RPMI7951 (cell line): ENCODE measurements at regions not wholly inside any gene's neighbourhood (a gene's known extent, or its start where the extent isn't known, plus 50 kb on each side); places are given as distances from the start of the nearest gene placed in this dataset.
A peak's percentile ranks its signal among the peaks of the same experiment; 100 is the strongest.

Source experiments
- DNase-seq: peaks from one replicate; pipeline ENCODE4 v3.0.0-alpha.2; 2012; ENCODE audit warnings: low read depth

DNA sequence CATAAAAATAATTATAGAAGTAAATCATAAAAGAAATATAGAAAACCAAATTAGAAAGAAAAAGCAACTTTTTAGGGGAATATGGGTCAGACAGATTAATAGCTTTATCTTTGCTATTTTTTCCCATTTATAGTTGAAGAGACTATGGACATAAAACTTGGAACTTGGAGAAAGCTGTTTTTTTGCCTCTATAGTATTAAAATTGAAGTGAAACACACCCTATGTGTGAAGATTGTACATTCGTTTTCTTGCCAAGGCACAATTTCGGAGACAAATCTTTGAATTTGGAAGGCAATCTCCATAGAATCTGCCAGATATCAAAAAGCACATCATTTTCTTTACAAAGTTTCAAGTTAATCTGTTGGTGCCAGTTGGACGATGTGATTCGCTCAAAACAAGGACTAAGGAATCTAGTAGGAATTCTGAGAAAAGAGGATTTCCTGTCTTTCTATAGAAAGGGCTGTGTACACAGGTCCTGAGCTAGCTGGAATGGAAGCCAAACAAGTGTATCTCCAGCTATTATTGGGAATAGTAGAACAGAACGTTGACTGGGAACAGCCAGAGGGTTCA, 156.3 kb downstream of the SLC7A11 start:
- DNase-seq = no peak

DNA sequence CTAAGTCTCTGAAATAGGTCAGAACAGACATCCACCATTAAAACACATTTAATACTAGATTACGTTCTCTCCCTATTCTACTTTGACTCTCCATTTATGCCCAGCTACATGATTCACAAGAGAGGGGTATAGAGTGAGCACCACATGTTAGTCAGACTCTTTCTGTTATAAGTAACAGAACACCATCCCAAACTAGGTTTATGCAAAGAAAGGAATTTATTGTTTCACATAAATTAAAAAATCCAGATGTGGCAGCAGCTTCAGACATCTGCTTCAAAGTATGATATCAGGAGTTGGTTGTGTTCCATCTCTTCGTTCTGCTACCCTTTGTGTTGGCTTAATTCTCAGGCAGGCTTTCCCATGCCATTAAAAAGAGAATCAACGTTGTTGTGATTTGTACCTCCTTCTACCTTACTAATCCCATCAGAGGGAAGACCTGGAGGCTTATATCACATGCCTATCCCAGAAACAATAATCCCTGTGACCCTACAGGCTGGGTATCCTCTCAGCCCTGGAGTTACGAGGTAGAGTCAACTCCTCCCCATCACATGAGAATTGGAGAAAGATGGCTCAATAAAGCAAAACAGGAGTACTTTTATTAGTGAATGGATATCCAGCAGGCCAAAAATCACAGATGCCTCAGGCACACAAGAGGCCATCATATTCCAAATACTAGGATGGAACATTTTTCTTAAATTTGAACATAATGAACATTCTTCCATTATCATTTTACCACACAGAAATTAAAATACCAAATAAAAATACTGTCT, 163.2 kb downstream of the SLC7A11 start:
- no peak for DNase-seq

DNA sequence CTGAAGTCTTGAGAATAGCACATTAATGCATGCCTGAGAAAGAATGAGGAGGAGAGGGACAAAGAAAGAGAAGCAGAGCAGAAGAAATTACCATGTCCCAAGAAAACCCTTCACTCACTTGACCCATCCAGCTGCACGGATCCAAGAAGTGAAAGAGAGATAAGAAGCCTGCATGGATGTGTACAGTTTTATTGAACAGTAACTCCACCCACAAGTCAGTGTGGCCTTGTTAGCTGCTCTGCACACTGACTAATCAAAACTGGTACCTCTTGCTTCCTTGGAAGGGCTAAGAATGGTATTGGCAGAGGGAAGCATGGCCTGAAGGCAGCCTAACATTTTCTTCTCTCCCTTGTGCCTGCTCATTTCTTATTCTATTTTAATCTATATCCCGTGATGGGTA, 163.9 kb downstream of the SLC7A11 start:
- no peak for DNase-seq

DNA sequence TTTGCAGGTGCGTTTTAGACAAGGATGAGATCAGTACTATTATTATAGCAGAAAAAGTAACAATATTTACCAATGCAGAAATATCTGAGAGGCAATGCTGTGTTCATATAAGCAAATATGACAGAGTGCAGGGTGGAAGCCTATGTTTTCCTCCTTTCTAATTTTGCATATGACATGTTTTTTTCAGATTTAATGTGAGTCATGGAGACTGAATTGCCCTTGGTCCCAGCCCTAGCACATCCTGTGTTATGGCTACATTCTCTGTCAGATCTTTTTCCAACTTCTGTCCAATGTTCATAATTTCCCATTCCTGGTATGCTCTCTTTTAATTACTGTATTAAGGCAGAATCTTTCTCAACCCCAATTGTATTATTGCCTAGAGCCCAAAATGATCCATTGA, 165.6 kb downstream of the SLC7A11 start:
- DNase-seq = no peak

DNA sequence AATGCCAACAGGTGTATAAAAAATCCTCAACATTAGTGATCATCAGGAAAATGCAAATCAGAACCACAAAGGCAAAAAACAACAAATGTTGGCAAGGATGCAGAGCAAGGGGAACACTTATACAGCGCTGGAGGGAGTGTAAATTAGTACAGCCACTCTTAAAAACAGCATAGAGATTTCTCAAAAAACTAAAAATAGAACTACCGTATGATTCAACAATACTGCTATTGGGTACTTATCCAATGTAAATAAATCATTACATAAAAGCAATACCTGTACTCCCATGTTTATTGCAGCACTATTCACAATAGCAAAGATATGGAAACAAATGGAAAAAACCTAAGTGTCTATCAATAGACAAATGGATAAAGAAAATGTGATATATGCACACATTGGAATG, 171.3 kb downstream of the SLC7A11 start:
- DNase-seq = no peak

DNA sequence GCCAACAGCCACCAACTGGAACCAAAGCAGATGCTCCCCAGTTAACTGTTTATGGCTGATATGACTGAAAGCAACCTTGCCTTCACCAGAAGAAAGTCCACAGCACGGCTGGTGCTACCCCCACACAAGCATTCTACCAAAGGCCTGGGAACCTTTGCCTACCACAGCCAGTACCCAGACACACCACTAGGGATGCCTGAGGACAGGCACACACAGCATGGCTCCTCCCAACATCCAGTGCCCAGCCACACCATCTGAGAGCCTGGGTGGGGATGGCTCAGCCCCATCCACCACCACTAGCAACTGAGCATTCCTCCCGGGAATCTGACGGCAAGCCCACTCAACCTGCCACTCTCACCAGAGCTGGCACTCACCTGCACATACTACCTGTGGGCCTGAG, 178.6 kb downstream of the SLC7A11 start:
- DNase-seq = no peak

DNA sequence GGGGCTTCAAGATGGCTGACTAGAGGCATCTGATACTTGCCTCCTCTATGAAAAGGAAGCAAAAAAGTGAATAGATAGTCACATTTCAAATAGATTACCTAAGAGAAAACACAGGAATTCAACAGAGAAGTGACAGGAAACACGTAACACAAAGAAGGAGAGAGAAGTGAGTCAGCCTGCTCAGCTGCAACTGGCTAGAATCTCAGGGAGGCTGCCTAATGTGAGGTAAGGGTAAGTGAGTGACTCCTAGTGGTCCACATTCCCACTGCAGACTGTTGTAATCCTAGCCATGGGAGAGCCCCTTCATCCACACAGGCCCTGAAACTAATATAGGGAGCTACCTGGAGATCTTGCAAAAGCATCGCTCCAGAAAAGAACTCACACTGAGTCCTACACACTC, 179.2 kb downstream of the SLC7A11 start:
- DNase-seq = no peak

DNA sequence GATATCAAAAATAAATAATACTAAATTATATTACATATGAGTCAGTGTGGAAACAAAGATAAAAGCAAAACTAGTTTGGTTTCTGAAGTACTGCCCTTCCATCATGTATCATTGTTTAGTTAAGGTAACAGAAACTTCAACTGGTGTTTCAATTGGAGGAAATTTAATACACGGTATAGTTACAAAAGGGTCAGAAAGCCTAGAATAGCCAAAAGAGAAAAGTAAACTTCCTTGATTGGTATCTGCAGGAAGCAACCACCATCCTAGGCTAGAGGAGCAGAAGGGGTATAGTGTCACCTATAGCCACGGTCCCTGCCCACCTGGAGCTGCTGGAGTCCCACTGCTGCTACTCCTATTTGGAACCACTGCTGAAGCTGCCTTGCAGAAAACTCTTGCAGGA, 185.6 kb downstream of the SLC7A11 start:
- no peak for DNase-seq

DNA sequence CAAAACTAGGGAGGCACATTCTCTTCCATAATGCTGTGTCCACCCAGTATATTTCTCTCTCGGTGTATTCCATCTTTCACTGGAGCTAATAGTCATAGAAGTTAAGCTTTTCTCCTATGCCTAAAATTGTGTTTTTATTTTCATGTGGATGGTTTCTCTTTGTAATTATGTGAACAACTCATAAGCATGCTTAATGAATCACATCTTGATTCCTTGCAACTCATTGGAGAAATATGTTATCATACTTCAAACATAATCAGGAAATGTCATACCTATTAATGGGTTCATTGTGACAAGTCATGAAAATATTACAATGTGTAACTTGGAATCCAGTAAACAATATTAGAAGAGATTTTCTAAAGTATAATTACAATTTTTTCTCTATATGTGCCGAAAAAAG, 186.3 kb downstream of the SLC7A11 start:
- DNase-seq = no peak

DNA sequence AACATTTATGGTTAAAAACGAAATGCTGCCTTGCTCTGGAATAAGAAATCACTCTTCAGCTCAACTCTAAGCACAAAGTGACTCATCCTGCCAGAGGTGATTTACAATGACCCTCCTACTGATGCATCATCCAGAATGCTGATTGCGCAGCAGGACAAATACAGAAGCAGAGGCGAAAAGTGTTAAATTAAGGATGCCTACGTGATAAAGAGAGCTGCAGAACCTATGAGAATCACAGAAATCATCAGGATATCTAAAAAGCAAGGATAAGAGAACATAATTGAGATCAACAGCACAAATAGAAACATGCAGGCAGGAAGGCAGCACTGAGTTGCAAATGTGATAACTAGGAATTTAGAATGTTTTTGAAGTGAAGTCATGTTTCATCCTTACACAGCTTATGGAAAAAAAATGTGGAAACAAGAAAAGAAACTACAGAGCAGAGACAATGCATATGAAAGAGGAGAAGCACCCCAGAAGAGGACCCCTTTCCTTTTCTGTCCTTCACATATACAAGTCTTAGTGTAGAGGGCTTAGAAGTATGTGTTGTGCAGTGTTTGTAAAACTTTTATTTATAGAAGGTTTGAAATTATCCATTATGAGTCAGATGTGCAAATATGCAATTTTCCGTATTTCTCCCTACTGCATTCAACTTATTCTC, 188.4 kb downstream of the SLC7A11 start:
- peak; percentile 78 for DNase-seq

DNA sequence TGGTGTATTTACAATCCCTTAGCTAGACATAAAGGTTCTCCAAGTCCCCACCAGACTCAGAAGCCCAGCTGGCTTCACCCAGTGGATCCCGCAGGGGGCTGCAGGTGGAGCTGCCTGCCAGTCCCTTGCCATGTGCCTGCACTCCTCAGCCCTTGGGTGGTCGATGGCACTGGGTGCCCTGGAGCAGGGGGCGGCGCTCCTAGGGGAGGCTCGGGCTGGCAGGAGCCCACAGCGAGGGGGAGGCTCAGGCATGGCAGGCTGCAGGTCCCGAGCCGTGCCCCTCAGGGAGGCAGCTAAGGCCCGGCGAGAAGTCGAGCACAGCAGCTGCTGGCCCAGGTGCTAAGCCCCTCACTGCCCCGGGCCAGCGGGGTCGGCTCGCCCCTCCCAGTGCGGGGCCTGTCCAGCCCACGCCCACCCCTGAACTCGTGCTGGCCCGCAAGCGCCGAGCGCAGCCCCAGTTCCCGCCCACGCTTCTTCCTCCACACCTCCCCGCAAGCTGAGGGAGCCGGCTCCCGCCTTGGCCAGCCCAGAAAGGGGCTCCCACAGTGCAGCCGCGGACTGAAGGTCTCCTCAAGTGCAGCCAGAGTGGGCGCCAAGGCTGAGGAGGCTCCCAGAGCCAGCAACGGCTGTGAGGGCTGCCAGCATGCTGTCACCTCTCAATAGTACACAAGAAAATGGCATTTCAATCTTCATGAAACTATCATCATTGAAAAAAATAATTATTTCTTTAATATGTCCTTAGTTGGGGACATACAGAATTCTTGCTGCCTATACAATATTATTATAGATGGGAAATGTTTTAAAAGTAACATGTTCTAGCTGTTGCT, 189.1 kb downstream of the SLC7A11 start:
- peak; percentile 15 for DNase-seq

DNA sequence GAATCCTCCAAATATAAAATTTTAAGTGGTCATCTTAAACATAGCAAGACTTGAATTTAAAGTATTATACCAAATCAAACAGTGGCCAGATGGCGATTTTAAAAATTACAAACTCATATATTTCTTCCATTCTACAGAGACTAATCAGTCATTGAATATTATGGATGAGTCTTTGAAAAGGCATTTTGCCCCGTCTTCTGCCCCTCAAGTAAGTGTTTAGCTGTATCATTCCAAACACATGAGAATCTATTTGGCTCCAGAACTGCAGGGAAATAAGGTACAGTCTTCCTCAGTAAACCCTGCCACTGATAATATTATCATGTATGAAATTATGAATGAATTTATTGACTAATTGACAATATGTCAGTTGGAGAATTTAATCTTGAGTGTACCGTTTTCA, 191.0 kb downstream of the SLC7A11 start:
- DNase-seq = no peak

DNA sequence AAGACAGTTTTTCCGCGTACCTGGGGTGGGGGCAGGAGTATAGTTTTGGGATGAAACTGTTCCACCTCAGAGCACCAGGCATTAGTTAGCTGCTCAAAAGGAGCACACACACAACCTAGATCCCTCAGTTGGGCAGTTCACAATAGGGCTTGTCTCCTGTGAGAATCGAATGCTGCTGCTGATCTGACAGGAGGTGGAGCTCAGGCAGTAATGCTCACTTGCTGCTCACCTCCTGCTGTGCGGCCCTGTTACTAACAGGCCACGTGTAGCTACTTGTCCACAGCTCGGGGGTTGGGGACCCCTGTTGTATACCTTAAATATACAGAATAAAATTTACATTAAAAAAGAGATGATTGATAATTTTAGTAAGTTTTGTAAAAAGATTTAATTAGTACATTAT, 191.5 kb downstream of the SLC7A11 start:
- no peak for DNase-seq

DNA sequence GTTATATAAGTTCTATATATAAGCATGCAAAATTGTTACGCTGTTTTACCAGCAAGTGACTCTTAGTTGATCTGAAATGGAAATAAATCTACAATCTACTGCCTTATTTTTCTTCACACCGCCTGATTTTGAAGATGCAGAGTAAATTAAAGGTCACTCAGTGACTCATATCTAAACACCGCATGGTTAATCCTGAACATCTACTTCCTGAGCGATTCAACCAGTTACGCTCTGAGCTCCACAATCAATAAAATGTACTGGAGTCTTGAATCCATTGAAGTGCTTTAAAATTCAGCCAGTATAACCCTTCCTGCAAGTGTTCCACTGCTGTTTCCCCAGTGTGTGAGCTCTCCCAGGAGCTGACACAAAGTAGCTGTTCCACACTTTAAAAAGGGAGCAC, 192.8 kb downstream of the SLC7A11 start:
- no peak for DNase-seq

DNA sequence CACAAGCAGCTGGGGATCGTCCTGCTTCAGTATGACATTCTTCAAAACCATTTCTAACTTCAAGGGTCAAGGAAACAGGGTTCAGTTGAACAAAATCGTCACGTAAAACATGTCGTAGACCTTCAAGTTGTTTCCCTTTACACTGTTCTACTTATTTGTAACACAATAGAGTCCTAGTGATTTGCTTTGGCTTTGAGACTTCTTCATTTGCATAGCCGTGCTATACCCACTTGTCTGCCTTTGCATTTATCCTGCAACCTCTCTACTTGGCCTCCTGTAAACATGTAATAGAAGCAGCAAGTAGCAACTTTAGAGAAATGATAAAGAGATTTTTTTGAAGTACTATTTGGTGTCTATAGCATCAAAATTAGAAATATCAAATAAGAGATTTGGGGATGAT, 194.9 kb downstream of the SLC7A11 start:
- DNase-seq = no peak

DNA sequence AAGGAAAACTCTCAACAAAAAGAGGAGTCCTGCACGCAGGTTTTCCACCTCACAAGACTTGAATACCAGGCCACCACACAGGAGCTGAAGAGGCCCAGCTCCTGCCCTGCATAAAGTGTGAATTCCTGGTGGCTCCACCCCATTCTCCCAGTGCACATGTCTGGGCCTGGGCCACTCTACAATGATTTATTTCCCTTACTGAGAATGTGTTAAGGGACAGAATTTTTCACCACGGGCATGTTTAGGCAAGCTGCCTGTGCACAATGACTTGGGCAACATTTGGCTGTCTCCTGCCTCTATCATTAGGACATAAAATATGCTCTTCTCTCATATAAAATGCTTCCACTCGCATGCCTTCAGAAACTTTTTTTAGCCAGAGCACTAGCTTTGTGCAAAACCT, 197.1 kb downstream of the SLC7A11 start:
- no peak for DNase-seq

DNA sequence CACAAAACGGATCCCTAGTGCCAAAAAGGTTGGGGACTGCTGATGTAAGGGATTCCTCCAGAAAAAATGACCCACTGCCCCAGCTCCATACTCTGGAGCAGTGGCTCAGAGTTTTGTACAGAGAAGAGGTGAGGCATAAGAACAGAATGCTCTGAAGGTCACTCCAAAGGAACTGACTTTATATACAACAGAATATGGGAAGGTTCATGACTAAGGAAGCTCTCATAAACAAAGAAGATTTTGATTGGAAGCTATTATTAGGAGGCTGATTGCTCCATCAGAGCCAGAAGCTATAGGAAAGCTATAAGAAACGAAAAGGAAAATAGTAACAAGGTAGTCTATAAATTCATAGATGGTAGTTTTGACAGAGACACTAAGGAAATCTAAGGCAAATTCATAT, 203.1 kb downstream of the SLC7A11 start:
- no peak for DNase-seq

DNA sequence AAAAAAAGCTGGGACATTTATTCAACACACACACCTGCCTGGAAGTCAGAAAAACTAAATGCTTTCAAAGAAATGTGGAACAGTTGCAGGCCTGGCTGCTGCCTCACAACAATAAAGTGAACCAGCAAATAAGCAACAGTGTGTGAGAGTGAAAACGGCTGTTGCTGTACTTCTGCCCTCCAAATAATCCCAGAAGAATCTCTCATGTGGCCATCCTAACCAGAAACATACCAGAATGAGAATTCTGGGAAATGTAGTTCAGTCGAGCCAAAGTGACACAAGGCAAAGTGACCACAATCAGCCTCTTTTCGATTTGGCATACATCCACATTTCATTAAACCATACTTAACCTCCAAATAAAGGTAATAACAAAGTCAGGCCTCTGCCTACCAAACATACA, 204.5 kb downstream of the SLC7A11 start:
- peak; percentile 9 for DNase-seq

DNA sequence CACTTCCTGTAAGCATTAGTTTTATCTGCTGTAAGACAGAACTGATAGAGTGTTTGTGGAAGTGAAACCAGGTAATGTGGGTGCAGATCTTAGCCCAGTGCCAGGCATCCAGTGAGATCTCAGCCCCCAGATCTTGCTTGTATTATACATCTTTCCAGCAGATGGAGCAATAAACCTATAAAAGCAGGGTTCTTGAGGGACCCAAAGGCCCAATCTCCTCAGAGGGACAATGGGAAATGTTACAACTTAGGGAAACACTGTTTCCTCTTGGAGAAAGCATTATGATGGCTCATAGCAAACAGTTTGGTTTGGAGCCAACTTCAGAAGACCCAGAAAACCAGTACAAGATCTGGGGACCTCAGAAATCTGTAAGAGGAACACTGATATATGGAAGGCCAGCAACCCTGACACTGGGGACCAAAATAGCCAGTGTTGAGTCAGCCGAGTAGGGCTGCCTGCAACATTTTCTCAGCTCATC, 206.3 kb downstream of the SLC7A11 start:
- DNase-seq = peak; percentile 33

DNA sequence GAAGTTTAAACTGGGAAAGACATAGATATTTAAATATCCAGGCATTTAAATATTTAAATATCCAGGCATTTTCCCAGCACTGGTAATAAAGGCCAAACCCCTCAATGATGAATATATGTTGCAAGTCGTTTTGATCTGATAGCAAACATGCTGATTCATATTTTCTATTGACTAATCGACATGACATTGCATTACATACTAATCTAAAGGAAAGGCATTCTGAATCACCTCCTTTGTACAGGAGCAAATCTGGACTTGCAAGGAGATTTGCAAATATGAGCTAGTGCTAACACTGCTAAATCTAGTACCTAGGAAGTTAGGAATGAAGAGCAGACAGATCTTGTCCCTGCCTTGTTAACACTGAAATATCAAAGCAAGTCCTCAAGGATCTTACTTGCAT, 207.3 kb downstream of the SLC7A11 start:
- DNase-seq = no peak

DNA sequence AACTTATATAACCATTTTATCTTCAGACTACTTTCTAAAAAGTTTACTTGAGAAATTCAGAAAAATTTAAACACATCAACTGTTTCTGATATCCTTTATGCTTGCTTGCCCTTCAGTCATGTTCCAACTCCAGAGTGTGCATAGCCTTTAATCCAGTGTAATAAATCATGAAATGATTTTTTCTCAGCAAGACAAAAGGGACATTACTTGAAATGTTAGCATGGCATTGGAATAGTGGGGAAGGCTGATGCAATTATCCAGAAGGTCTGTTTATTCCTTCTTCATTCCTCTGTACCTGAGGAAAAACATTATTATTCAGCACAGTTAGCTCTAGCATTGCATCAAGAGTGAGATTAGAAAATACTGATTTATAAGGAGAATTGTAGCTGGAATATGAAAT, 209.9 kb downstream of the SLC7A11 start:
- no peak for DNase-seq

DNA sequence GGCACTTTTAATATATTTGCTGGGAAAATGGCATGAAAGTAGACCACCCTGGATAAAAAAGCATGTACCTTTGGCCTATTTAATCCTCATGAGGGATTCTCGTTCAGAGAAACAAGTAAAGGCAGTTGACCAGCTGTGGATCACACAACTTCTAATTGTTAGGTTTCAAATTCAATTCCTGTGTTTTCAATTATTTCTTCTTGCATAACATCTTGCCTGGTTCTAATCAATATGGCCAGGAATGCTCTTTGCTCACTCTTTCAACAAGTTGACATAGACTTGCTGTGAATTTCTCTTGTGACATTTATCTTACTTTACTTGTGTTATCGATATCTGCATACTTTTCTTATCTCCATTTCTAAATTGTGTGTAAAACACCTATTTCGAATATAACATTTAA, 211.8 kb downstream of the SLC7A11 start:
- DNase-seq = no peak
